ENCODE measurements at regions not wholly inside any gene's neighbourhood (a gene's known extent, or its start where the extent isn't known, plus 50 kb on each side); places are given as distances from the start of the nearest gene placed in this dataset.

GRCh38 chr14:39890026-39890425 lies 457.8 kb upstream of the FBXO33 start:
- Histone ChIP-seq H3K4me1 (ENCODE audit: control insufficient read depth in 1 of 2, extremely low read depth in 1 of 2, insufficient read depth in 2 of 2, low read length in 2 of 2) (no peaks in the 10 kb centered on the region), H3K4me3 (ENCODE audit: control insufficient read depth in 1 of 2, extremely low read depth in 1 of 2, low read length in 1 of 2) (no peak overlapping the region), H3K36me3 (ENCODE audit: control insufficient read depth in 2 of 2, extremely low read depth in 1 of 2, insufficient read depth in 1 of 2, low read length in 1 of 2) (no peaks in the 10 kb centered on the region), H3K27me3 (replicated peaks in 1 of 2; ENCODE audit: control insufficient read depth in 2 of 2, extremely low read depth in 1 of 2, insufficient read depth in 2 of 2, low read length in 1 of 2) (no peaks in the 10 kb centered on the region), H3K27ac (ENCODE audit: low read length) (no peak overlapping the region), H3K9me3 (no peaks in the 10 kb centered on the region)
- DNase-seq = no peak
- H3K4me1 Mint-ChIP-seq = no peaks in the 10 kb centered on the region
- no peak for ATAC-seq (replicated peaks in 1 of 4)
- CTCF ChIA-PET = no interaction called here
- POLR2A ChIA-PET = no interaction called here
- no peaks in the 10 kb centered on the region for H3K27me3 Mint-ChIP-seq
- no CpG with 5 or more reads among the region's 1 CpG for WGBS (ENCODE audit: insufficient coverage)
- H3K27ac Mint-ChIP-seq = no peak overlapping the region
- H3K4me3 Mint-ChIP-seq = no peak overlapping the region
- H3K36me3 Mint-ChIP-seq = no peaks in the 10 kb centered on the region
- peaks cover 23 to 32% (median 23%) of the 10 kb centered on the region in 3 donors for H3K9me3 Mint-ChIP-seq

GRCh38 chr14:39884091-39884490 lies 451.9 kb upstream of the FBXO33 start:
- ATAC-seq (replicated peaks in 1 of 4) (no peak), DNase-seq (no peak)
- Histone ChIP-seq H3K36me3 (ENCODE audit: control insufficient read depth in 2 of 2, extremely low read depth in 1 of 2, insufficient read depth in 1 of 2, low read length in 1 of 2) (no peaks in the 10 kb centered on the region), H3K27me3 (replicated peaks in 1 of 2; ENCODE audit: control insufficient read depth in 2 of 2, extremely low read depth in 1 of 2, insufficient read depth in 2 of 2, low read length in 1 of 2) (no peaks in the 10 kb centered on the region), H3K4me1 (ENCODE audit: control insufficient read depth in 1 of 2, extremely low read depth in 1 of 2, insufficient read depth in 2 of 2, low read length in 2 of 2) (no peaks in the 10 kb centered on the region), H3K4me3 (ENCODE audit: control insufficient read depth in 1 of 2, extremely low read depth in 1 of 2, low read length in 1 of 2) (no peak overlapping the region), H3K27ac (ENCODE audit: low read length) (no peak overlapping the region), H3K9me3 (no peaks in the 10 kb centered on the region)
- ChIA-PET CTCF (no interaction called here), POLR2A (no interaction called here)
- Mint-ChIP-seq H3K36me3 (no peaks in the 10 kb centered on the region), H3K9me3 (peaks cover 14 to 15% (median 15%) of the 10 kb centered on the region in 3 donors), H3K4me3 (no peak overlapping the region), H3K27ac (no peak overlapping the region), H3K4me1 (no peaks in the 10 kb centered on the region), H3K27me3 (no peaks in the 10 kb centered on the region)

- H3K27ac ChIP-seq (ENCODE audit: low read length) = no peak overlapping the region
- no peaks in the 10 kb centered on the region for H3K9me3 ChIP-seq
- H3K4me1 Mint-ChIP-seq = no peaks in the 10 kb centered on the region
- H3K4me1 ChIP-seq (ENCODE audit: control insufficient read depth in 1 of 2, extremely low read depth in 1 of 2, insufficient read depth in 2 of 2, low read length in 2 of 2) = no peaks in the 10 kb centered on the region
- no peaks in the 10 kb centered on the region for H3K27me3 Mint-ChIP-seq
- ChIA-PET CTCF (no interaction called here), POLR2A (no interaction called here)
- H3K27ac Mint-ChIP-seq = no peak overlapping the region
- peaks cover 0 to 3% (median 2%) of the 10 kb centered on the region in 3 donors for H3K9me3 Mint-ChIP-seq
- no peaks in the 10 kb centered on the region for H3K27me3 ChIP-seq (replicated peaks in 1 of 2; ENCODE audit: control insufficient read depth in 2 of 2, extremely low read depth in 1 of 2, insufficient read depth in 2 of 2, low read length in 1 of 2)
- H3K4me3 ChIP-seq (ENCODE audit: control insufficient read depth in 1 of 2, extremely low read depth in 1 of 2, low read length in 1 of 2) = no peak overlapping the region
- WGBS (ENCODE audit: insufficient coverage) = no CpG with 5 or more reads among the region's 1 CpG
- H3K36me3 ChIP-seq (ENCODE audit: control insufficient read depth in 2 of 2, extremely low read depth in 1 of 2, insufficient read depth in 1 of 2, low read length in 1 of 2) = no peaks in the 10 kb centered on the region
- H3K4me3 Mint-ChIP-seq = no peak overlapping the region
- DNase-seq = no peak
- ATAC-seq (replicated peaks in 1 of 4) = no peak
- H3K36me3 Mint-ChIP-seq = no peaks in the 10 kb centered on the region
Measured at GRCh38 chr14:39880965-39881364, 448.7 kb upstream of the FBXO33 start.

- H3K4me3 Mint-ChIP-seq = no peak overlapping the region
- H3K27ac ChIP-seq (ENCODE audit: low read length) = no peak overlapping the region
- no CpG with 5 or more reads among the region's 1 CpG for WGBS (ENCODE audit: insufficient coverage)
- H3K4me1 ChIP-seq (ENCODE audit: control insufficient read depth in 1 of 2, extremely low read depth in 1 of 2, insufficient read depth in 2 of 2, low read length in 2 of 2) = no peaks in the 10 kb centered on the region
- ATAC-seq (replicated peaks in 1 of 4) = no peak
- peaks cover 0 to 4% (median 2%) of the 10 kb centered on the region in 3 donors for H3K4me1 Mint-ChIP-seq
- no peaks in the 10 kb centered on the region for H3K36me3 ChIP-seq (ENCODE audit: control insufficient read depth in 2 of 2, extremely low read depth in 1 of 2, insufficient read depth in 1 of 2, low read length in 1 of 2)
- H3K27ac Mint-ChIP-seq = no peak overlapping the region
- no peaks in the 10 kb centered on the region for H3K9me3 ChIP-seq
- no peaks in the 10 kb centered on the region for H3K27me3 Mint-ChIP-seq
- ChIA-PET CTCF (interaction anchor here in 1 of 2 donors (0.6 kb wide), 1 partner anchor 1506 kb away, joined by 5 read pairs; no protein-coding TSS in a partner anchor), POLR2A (no interaction called here)
- H3K27me3 ChIP-seq (replicated peaks in 1 of 2; ENCODE audit: control insufficient read depth in 2 of 2, extremely low read depth in 1 of 2, insufficient read depth in 2 of 2, low read length in 1 of 2) = no peaks in the 10 kb centered on the region
- peaks cover 0 to 3% (median 2%) of the 10 kb centered on the region in 3 donors for H3K9me3 Mint-ChIP-seq
- no peak for DNase-seq
- no peak overlapping the region for H3K4me3 ChIP-seq (ENCODE audit: control insufficient read depth in 1 of 2, extremely low read depth in 1 of 2, low read length in 1 of 2)
- no peaks in the 10 kb centered on the region for H3K36me3 Mint-ChIP-seq
Measured at GRCh38 chr14:39880106-39880695, 448.0 kb upstream of the FBXO33 start.

- H3K27ac ChIP-seq (ENCODE audit: low read length) = no peak overlapping the region
- no peak overlapping the region for H3K4me3 ChIP-seq (ENCODE audit: control insufficient read depth in 1 of 2, extremely low read depth in 1 of 2, low read length in 1 of 2)
- H3K27ac Mint-ChIP-seq = no peak overlapping the region
- H3K4me3 Mint-ChIP-seq = no peak overlapping the region
- ChIA-PET POLR2A (interaction anchor here in 1 of 2 donors (0.5 kb wide), 1 partner anchor 13 kb away, joined by 4 read pairs; no protein-coding TSS in a partner anchor), CTCF (no interaction called here)
- ATAC-seq (replicated peaks in 1 of 4) = no peak
- H3K36me3 Mint-ChIP-seq = no peaks in the 10 kb centered on the region
- no peak for DNase-seq
- H3K36me3 ChIP-seq (ENCODE audit: control insufficient read depth in 2 of 2, extremely low read depth in 1 of 2, insufficient read depth in 1 of 2, low read length in 1 of 2) = no peaks in the 10 kb centered on the region
- peaks cover 0 to 2% (median 0%) of the 10 kb centered on the region in 3 donors for H3K9me3 Mint-ChIP-seq
- H3K9me3 ChIP-seq = no peaks in the 10 kb centered on the region
- peaks cover 0 to 4% (median 2%) of the 10 kb centered on the region in 3 donors for H3K4me1 Mint-ChIP-seq
- no peaks in the 10 kb centered on the region for H3K27me3 ChIP-seq (replicated peaks in 1 of 2; ENCODE audit: control insufficient read depth in 2 of 2, extremely low read depth in 1 of 2, insufficient read depth in 2 of 2, low read length in 1 of 2)
- 48% methylated on average over 4 of the region's 4 CpGs for WGBS (ENCODE audit: insufficient coverage)
- no peaks in the 10 kb centered on the region for H3K4me1 ChIP-seq (ENCODE audit: control insufficient read depth in 1 of 2, extremely low read depth in 1 of 2, insufficient read depth in 2 of 2, low read length in 2 of 2)
- H3K27me3 Mint-ChIP-seq = no peaks in the 10 kb centered on the region
Measured at GRCh38 chr14:39877577-39878190, 445.5 kb upstream of the FBXO33 start.

GRCh38 chr14:39876916-39877315 lies 444.7 kb upstream of the FBXO33 start:
- peaks cover 0 to 2% (median 0%) of the 10 kb centered on the region in 3 donors for H3K9me3 Mint-ChIP-seq
- DNase-seq (no peak), ATAC-seq (replicated peaks in 1 of 4) (no peak)
- H3K9me3 ChIP-seq = no peaks in the 10 kb centered on the region
- POLR2A ChIA-PET = no interaction called here
- H3K27ac ChIP-seq (ENCODE audit: low read length) = no peak overlapping the region
- WGBS (ENCODE audit: insufficient coverage) = no CpG with 5 or more reads among the region's 1 CpG
- H3K4me3 ChIP-seq (ENCODE audit: control insufficient read depth in 1 of 2, extremely low read depth in 1 of 2, low read length in 1 of 2) = no peak overlapping the region
- CTCF ChIA-PET = no interaction called here
- no peaks in the 10 kb centered on the region for H3K4me1 ChIP-seq (ENCODE audit: control insufficient read depth in 1 of 2, extremely low read depth in 1 of 2, insufficient read depth in 2 of 2, low read length in 2 of 2)
- H3K4me3 Mint-ChIP-seq = no peak overlapping the region
- no peaks in the 10 kb centered on the region for H3K27me3 ChIP-seq (replicated peaks in 1 of 2; ENCODE audit: control insufficient read depth in 2 of 2, extremely low read depth in 1 of 2, insufficient read depth in 2 of 2, low read length in 1 of 2)
- no peaks in the 10 kb centered on the region for H3K27me3 Mint-ChIP-seq
- no peaks in the 10 kb centered on the region for H3K36me3 ChIP-seq (ENCODE audit: control insufficient read depth in 2 of 2, extremely low read depth in 1 of 2, insufficient read depth in 1 of 2, low read length in 1 of 2)
- H3K36me3 Mint-ChIP-seq = no peaks in the 10 kb centered on the region
- no peak overlapping the region for H3K27ac Mint-ChIP-seq
- H3K4me1 Mint-ChIP-seq = peaks cover 0 to 4% (median 2%) of the 10 kb centered on the region in 3 donors
